Suprapubic skin (tissue), 4 donors: ENCODE measurements at regions not wholly inside any gene's neighbourhood (a gene's known extent, or its start where the extent isn't known, plus 50 kb on each side); places are given as distances from the start of the nearest gene placed in this dataset.

ENCODE experiments used
- CTCF ChIP-seq, 2 donors: fragments of 200-600 bp in 1 of 2; fragments of 450-650 bp in 1 of 2; sonication (generic) in 1 of 2; IDR thresholded peaks; one replicate each; pipeline ENCODE4 v1.5.1; 2016 to 2019; ENCODE audit warnings: antibody characterized with exemption in 2 of 2, mild to moderate bottlenecking in 1 of 2, moderate library complexity in 1 of 2
- EP300 ChIP-seq: sonication (generic); formaldehyde crosslinking; IDR thresholded peaks from one replicate; pipeline ENCODE4 v1.6.1; 2017; ENCODE audit warnings: antibody characterized with exemption
- POLR2A ChIP-seq, 2 donors: fragments of 450-650 bp; IDR thresholded peaks; one replicate each; pipeline ENCODE4 v1.6.1; 2017; ENCODE audit warnings: antibody characterized with exemption in 2 of 2, mild to moderate bottlenecking in 2 of 2, moderate library complexity in 2 of 2
- POLR2AphosphoS5 ChIP-seq, 3 donors: sonication (generic); formaldehyde crosslinking; IDR thresholded peaks; one replicate each; pipeline ENCODE4 v1.6.1; 2017; ENCODE audit warnings: antibody characterized with exemption in 3 of 3

GRCh38 chr9:92242260-92243136 is 51.0 kb downstream of the IARS1 start:
- no peak for TF ChIP-seq POLR2AphosphoS5 (IDR thresholded peaks at IDR 0.05)
- no peak for TF ChIP-seq CTCF (IDR thresholded peaks at IDR 0.05)
- no peak for TF ChIP-seq POLR2A (IDR thresholded peaks at IDR 0.05)
- no peak for TF ChIP-seq EP300
